GM12878 (cell line): ENCODE measurements at regions not wholly inside any gene's neighbourhood (a gene's known extent, or its start where the extent isn't known, plus 50 kb on each side); places are given as distances from the start of the nearest gene placed in this dataset.

Experiments
- ATAC-seq: fragments of 200-7000 bp; cut with Tn5 transposase; 3 replicates; pipeline ENCODE4 v1.9.1; 2020; ENCODE audit warnings: mild to moderate bottlenecking, moderate library complexity
- BruUV-seq: library from RNA; stranded (reverse); fragments of 400-500 nt; replicated peaks from 2 replicates; lab custom pipeline; 2021; lab: Mats Ljungman, UMichigan
- CTCF ChIA-PET: fragments of 300-600 bp; sonication (Branson Sonifier 250); formaldehyde crosslinking; extraction: SDS; loops from one replicate; lab custom pipeline; 2021; ENCODE audit warnings: inconsistent platforms; lab: Yijun Ruan, JAX
- POLR2A ChIA-PET: fragments of 350-600 bp; formaldehyde crosslinking; extraction: SDS; loops from one replicate; lab custom pipeline; 2021; ENCODE audit warnings: inconsistent platforms; lab: Charles Lee
- RAD21 ChIA-PET: fragments of 300-600 bp; sonication (Branson Sonifier 250); formaldehyde crosslinking; loops from one replicate; lab custom pipeline; 2023; ENCODE audit warnings: antibody characterized with exemption; ENCODE audit not compliant: unreplicated experiment; lab: Charles Lee
- SMC1A ChIA-PET: fragments of 300-600 bp; sonication (Branson Sonifier 250); formaldehyde crosslinking; loops from one replicate; lab custom pipeline; 2023; ENCODE audit not compliant: unreplicated experiment, uncharacterized antibody; lab: Charles Lee
- DNase-seq: peaks from one replicate; pipeline ENCODE4 v3.0.0-alpha.2; 2011; ENCODE audit warnings: low read depth, low spot score
- FAIRE-seq: peaks from 3 replicates; lab custom pipeline; 2011; peaks lifted over from hg19 to GRCh38; lab: Jason Lieb, UNC
- H2AFZ ChIP-seq: 2 replicates; pipeline ENCODE4 v1.6.0; 2011; ENCODE audit warnings: low read depth, low read length, control low read depth; ENCODE audit not compliant: control insufficient read depth
- H3K27ac ChIP-seq: 2 replicates; pipeline ENCODE4 v1.5.1; 2011; ENCODE audit warnings: control low read depth; ENCODE audit not compliant: control insufficient read depth, insufficient read depth
- H3K27me3 ChIP-seq, 2 experiments: replicated peaks in 1 of 2; 2 replicates each; pipeline versions ENCODE4 v1.6.0 to v1.6.1; 2011; ENCODE audit warnings: low read length in 1 of 2; ENCODE audit not compliant: control insufficient read depth in 2 of 2, insufficient read depth in 2 of 2
- H3K36me3 ChIP-seq, 2 experiments: 2 replicates each; pipeline ENCODE4 v1.5.1; 2011; ENCODE audit warnings: low read length in 1 of 2; ENCODE audit not compliant: control insufficient read depth in 2 of 2, insufficient read depth in 2 of 2
- H3K4me1 ChIP-seq: 2 replicates; pipeline ENCODE4 v1.6.1; 2011; ENCODE audit warnings: mild to moderate bottlenecking, low read length, moderate library complexity, mixed read lengths; ENCODE audit not compliant: control insufficient read depth, insufficient read depth
- H3K4me2 ChIP-seq: 2 replicates; pipeline ENCODE4 v1.6.0; 2011; ENCODE audit warnings: control low read depth; ENCODE audit not compliant: control insufficient read depth, insufficient read depth
- H3K4me3 ChIP-seq: fragments of 200-600 bp; sonication (generic); 2 replicates; pipeline ENCODE4 v1.5.1; 2016
- H3K79me2 ChIP-seq: 2 replicates; pipeline ENCODE4 v1.6.0; 2011; ENCODE audit warnings: low read length; ENCODE audit not compliant: control insufficient read depth, insufficient read depth
- H3K9ac ChIP-seq: 2 replicates; pipeline ENCODE4 v1.8.0; 2011; ENCODE audit warnings: low read length, control low read depth, mixed read lengths; ENCODE audit not compliant: control insufficient read depth, insufficient read depth
- H3K9me3 ChIP-seq: replicated peaks from 3 replicates; pipeline ENCODE4 v1.5.1; 2011; ENCODE audit warnings: mild to moderate bottlenecking, low read length; ENCODE audit not compliant: control insufficient read depth, insufficient read depth
- H4K20me1 ChIP-seq: 2 replicates; pipeline ENCODE4 v1.6.0; 2011; ENCODE audit not compliant: control insufficient read depth, insufficient read depth
- CBX5 ChIP-seq: sonication (generic); IDR thresholded peaks from 2 replicates; pipeline ENCODE4 v1.6.1; 2016; ENCODE audit warnings: low read depth, moderate library complexity, mild to moderate bottlenecking, inconsistent platforms
- CUX1 ChIP-seq: IDR thresholded peaks from 2 replicates; pipeline ENCODE4 v1.6.1; 2012; ENCODE audit warnings: improper control_type of control experiment, low read depth, low read length; ENCODE audit not compliant: insufficient replicate concordance
- E2F4 ChIP-seq: IDR thresholded peaks from 2 replicates; pipeline ENCODE4 v1.6.1; 2012; ENCODE audit warnings: low read depth, low read length, improper control_type of control experiment
- FOXK2 ChIP-seq: fragments of 450-650 bp; IDR thresholded peaks from 2 replicates; pipeline ENCODE4 v1.6.1; 2017; ENCODE audit warnings: mild to moderate bottlenecking, moderate library complexity
- HDAC6 ChIP-seq: fragments of 200-600 bp; sonication (generic); IDR thresholded peaks from one replicate; pipeline ENCODE4 v1.8.0; 2017; ENCODE audit warnings: antibody characterized with exemption; ENCODE audit not compliant: unreplicated experiment
- IRF5 ChIP-seq: fragments of 450-650 bp; IDR thresholded peaks from 2 replicates; pipeline ENCODE4 v1.6.1; 2017; ENCODE audit warnings: borderline replicate concordance
- POLR2AphosphoS2 ChIP-seq: IDR thresholded peaks from 2 replicates; pipeline ENCODE4 v1.6.1; 2011; ENCODE audit warnings: low read depth, mild to moderate bottlenecking, low read length, improper control_type of control experiment, moderate library complexity
- YBX1 ChIP-seq: fragments of 450-650 bp; IDR thresholded peaks from 2 replicates; pipeline ENCODE4 v1.6.1; 2016; ENCODE audit warnings: antibody characterized with exemption
- WGBS: methylation state at CpG from one replicate; pipeline ENCODE4 v1.1.6; 2016; ENCODE audit warnings: low lambda C conversion rate; ENCODE audit not compliant: insufficient replicate concordance, insufficient coverage; ENCODE audit errors: missing lambda C conversion rate; 5-methylcytosine and 5-hydroxymethylcytosine counted together
- in situ Hi-C: fragments of 300-500 bp; cut with MboI; formaldehyde crosslinking; loops from 9 replicates; pipeline ENCODE4 v1.14.3; 2018; ENCODE audit warnings: mixed read lengths
- intact Hi-C: fragments of 100-400 bp; cut with micrococcal nuclease; formaldehyde crosslinking; loops from one replicate; pipeline ENCODE4 v1.14.2; 2022; ENCODE audit not compliant: unreplicated experiment

- CTCF ChIA-PET: interaction anchor here (1.2 to 1.8 kb wide), 2 partner anchors 45 to 185 kb away, joined by 4 to 5 read pairs; no protein-coding TSS in a partner anchor
- no peak overlapping the region for H3K4me2 ChIP-seq
Measured at GRCh38 chr3:132222868-132223538, 94.2 kb upstream of the ACP3 start.

GRCh38 chr3:132225664-132226063 is 91.5 kb upstream of the ACP3 start:
- no peaks in the 10 kb centered on the region for H4K20me1 ChIP-seq
- RAD21 ChIA-PET: no interaction called here
- in situ Hi-C loops: no loop called here
- intact Hi-C loops: no loop called here
- H3K27ac ChIP-seq: no peak overlapping the region
- no TSS peak for BruUV-seq
- H3K4me2 ChIP-seq: no peak overlapping the region
- no peaks in the 10 kb centered on the region for H3K36me3 ChIP-seq
- no peaks in the 10 kb centered on the region; a peak in 1 of 4 replicates for H3K27me3 ChIP-seq
- ATAC-seq: no peak
- CTCF ChIA-PET: no interaction called here
- TF ChIP-seq CUX1: no peak
- TF ChIP-seq E2F4: no peak
- no peak for DNase-seq
- H3K9me3 ChIP-seq: no peaks in the 10 kb centered on the region
- no peak overlapping the region for H3K4me3 ChIP-seq
- no peaks in the 10 kb centered on the region for H3K79me2 ChIP-seq
- SMC1A ChIA-PET: interaction anchor here (0.6 kb wide), 1 partner anchor 683 kb away, joined by 3 read pairs; no protein-coding TSS in a partner anchor
- WGBS: 29% methylated on average over 2 of the region's 2 CpGs
- no peak overlapping the region for H2AFZ ChIP-seq
- FAIRE-seq: no peak
- POLR2A ChIA-PET: no interaction called here
- H3K9ac ChIP-seq: no peak overlapping the region
- H3K4me1 ChIP-seq: no peaks in the 10 kb centered on the region

More at GRCh38 chr3:132222868-132223538, 94.2 kb upstream of the ACP3 start:
- FAIRE-seq: no peak
- no peaks in the 10 kb centered on the region for H3K36me3 ChIP-seq
- no peak overlapping the region for H3K27ac ChIP-seq
- no peak overlapping the region for H3K4me3 ChIP-seq
- ChIA-PET POLR2A (no interaction called here), RAD21 (no interaction called here), SMC1A (interaction anchor here (1.2 kb wide), 1 partner anchor 12 kb away, joined by 3 read pairs; no protein-coding TSS in a partner anchor)
- no peak overlapping the region for H2AFZ ChIP-seq
- intact Hi-C loops: no loop called here
- WGBS: 35% methylated on average over 6 of the region's 6 CpGs
- no peak for DNase-seq
- no peaks in the 10 kb centered on the region; a peak in 1 of 4 replicates for H3K27me3 ChIP-seq
- H3K4me1 ChIP-seq: no peaks in the 10 kb centered on the region
- no peak for TF ChIP-seq YBX1
- no peak for TF ChIP-seq HDAC6
- TF ChIP-seq IRF5: no peak
- no peak for TF ChIP-seq POLR2AphosphoS2
- no peak for TF ChIP-seq CBX5
- TF ChIP-seq FOXK2: no peak
- ATAC-seq: no peak
- H3K9ac ChIP-seq: no peak overlapping the region
- H3K79me2 ChIP-seq: no peaks in the 10 kb centered on the region
- H3K9me3 ChIP-seq: no peaks in the 10 kb centered on the region
- in situ Hi-C loops: no loop called here
- no TSS peak for BruUV-seq
- no peaks in the 10 kb centered on the region for H4K20me1 ChIP-seq
